ENCODE measurements at regions not wholly inside any gene's neighbourhood (a gene's known extent, or its start where the extent isn't known, plus 50 kb on each side); places are given as distances from the start of the nearest gene placed in this dataset.

DNA sequence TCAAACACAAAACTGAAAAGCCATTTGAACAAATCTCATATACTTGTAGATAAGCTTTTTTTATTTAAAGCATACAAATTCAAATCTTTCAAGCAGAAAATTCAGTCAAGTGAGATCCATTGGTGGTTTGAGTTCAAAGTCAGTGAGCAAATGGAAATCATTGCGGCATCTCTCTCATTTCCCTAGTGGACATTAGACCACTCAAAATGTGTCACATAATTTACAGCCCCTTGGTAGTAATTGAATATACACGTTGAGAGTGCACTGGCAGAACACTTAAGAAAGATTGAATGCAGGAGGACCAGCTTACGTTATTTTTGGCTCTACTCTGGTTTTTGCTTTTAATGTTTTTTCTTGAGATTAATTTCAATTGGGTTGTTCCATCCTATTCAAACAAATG is 633.7 kb downstream of the USP25 start:
- Histone ChIP-seq H4K8ac (ENCODE audit: low read depth, low read length) (no peak overlapping the region), H3K18ac (ENCODE audit: low read length) (no peak overlapping the region), H4K91ac (ENCODE audit: low read depth, low read length) (no peak overlapping the region), H2AFZ (ENCODE audit: insufficient read depth, low read length, poor library complexity) (no peak overlapping the region), H3K9ac (ENCODE audit: low read length) (no peak overlapping the region), H3K79me1 (ENCODE audit: low read length) (no peaks in the 10 kb centered on the region), H2BK5ac (ENCODE audit: low read depth, low read length, poor library complexity) (no peak overlapping the region), H2BK120ac (ENCODE audit: insufficient read depth, low read length, poor library complexity) (no peak overlapping the region), H3K27ac (ENCODE audit: low read depth, low read length) (no peak overlapping the region), H3K23ac (ENCODE audit: low read length) (no peak overlapping the region), H3K4me2 (ENCODE audit: low read length) (no peak overlapping the region), H3K79me2 (ENCODE audit: control insufficient read depth, insufficient read depth, low read length, poor library complexity) (no peaks in the 10 kb centered on the region), H3K4me1 (ENCODE audit: control insufficient read depth in 1 of 2, insufficient read depth in 2 of 2, low read length in 2 of 2) (no peaks in the 10 kb centered on the region), H4K12ac (ENCODE audit: low read depth, low read length) (no peak overlapping the region), H3K27me3 (ENCODE audit: insufficient read depth, low read length) (no peaks in the 10 kb centered on the region), H3K14ac (ENCODE audit: low read length) (no peak overlapping the region), H2AK5ac (ENCODE audit: low read length) (no peak overlapping the region), H3K4ac (ENCODE audit: low read depth, low read length) (no peak overlapping the region), H3K36me3 (ENCODE audit: control insufficient read depth in 1 of 2, insufficient read depth in 2 of 2, low read length in 2 of 2) (no peaks in the 10 kb centered on the region), H2BK12ac (ENCODE audit: low read length) (no peak overlapping the region), H3K4me3 (ENCODE audit: low read depth, low read length) (no peak overlapping the region), H3K9me3 (ENCODE audit: insufficient read depth, low read depth, low read length) (no peaks in the 10 kb centered on the region)
- WGBS (ENCODE audit: extremely low coverage, insufficient coverage, insufficient read length), result no CpG with 5 or more reads among the region's 3 CpGs
- no peak for DNase-seq

DNA sequence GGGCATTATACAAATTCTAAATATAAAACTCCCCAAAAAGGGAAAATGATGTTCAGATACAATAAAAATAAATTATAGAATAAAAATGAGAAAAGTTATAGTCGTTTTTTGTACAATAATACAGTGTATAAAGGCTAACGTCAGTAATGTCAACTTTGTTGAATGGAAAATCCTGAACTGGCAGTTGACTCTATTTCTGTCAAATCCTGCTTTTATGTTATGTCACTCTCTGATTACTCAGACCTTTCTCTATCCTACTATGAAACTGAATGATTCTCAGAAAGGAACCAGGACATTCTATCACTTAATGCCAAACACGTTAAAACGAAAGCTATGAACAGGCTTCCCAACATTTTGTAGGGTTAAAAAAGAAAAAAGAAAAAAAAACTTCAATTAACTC is 636.4 kb downstream of the USP25 start:
- Histone ChIP-seq H3K18ac (ENCODE audit: low read length) (no peak overlapping the region), H4K91ac (ENCODE audit: low read depth, low read length) (no peak overlapping the region), H3K4me3 (ENCODE audit: low read depth, low read length) (no peak overlapping the region), H2BK12ac (ENCODE audit: low read length) (no peak overlapping the region), H3K23ac (ENCODE audit: low read length) (no peak overlapping the region), H3K27ac (ENCODE audit: low read depth, low read length) (no peak overlapping the region), H3K14ac (ENCODE audit: low read length) (no peak overlapping the region), H4K8ac (ENCODE audit: low read depth, low read length) (no peak overlapping the region), H2AK5ac (ENCODE audit: low read length) (no peak overlapping the region), H2BK120ac (ENCODE audit: insufficient read depth, low read length, poor library complexity) (no peak overlapping the region), H3K4ac (ENCODE audit: low read depth, low read length) (no peak overlapping the region), H3K79me1 (ENCODE audit: low read length) (no peaks in the 10 kb centered on the region), H3K4me2 (ENCODE audit: low read length) (no peak overlapping the region), H3K36me3 (ENCODE audit: control insufficient read depth in 1 of 2, insufficient read depth in 2 of 2, low read length in 2 of 2) (no peaks in the 10 kb centered on the region), H3K27me3 (ENCODE audit: insufficient read depth, low read length) (no peaks in the 10 kb centered on the region), H3K9me3 (ENCODE audit: insufficient read depth, low read depth, low read length) (no peaks in the 10 kb centered on the region), H4K12ac (ENCODE audit: low read depth, low read length) (no peak overlapping the region), H2BK5ac (ENCODE audit: low read depth, low read length, poor library complexity) (no peak overlapping the region), H3K79me2 (ENCODE audit: control insufficient read depth, insufficient read depth, low read length, poor library complexity) (no peaks in the 10 kb centered on the region), H3K9ac (ENCODE audit: low read length) (no peak overlapping the region), H2AFZ (ENCODE audit: insufficient read depth, low read length, poor library complexity) (no peak overlapping the region), H3K4me1 (ENCODE audit: control insufficient read depth in 1 of 2, insufficient read depth in 2 of 2, low read length in 2 of 2) (no peaks in the 10 kb centered on the region)
- no CpG with 5 or more reads among the region's 4 CpGs for WGBS (ENCODE audit: extremely low coverage, insufficient coverage, insufficient read length)
- DNase-seq, result no peak

DNA sequence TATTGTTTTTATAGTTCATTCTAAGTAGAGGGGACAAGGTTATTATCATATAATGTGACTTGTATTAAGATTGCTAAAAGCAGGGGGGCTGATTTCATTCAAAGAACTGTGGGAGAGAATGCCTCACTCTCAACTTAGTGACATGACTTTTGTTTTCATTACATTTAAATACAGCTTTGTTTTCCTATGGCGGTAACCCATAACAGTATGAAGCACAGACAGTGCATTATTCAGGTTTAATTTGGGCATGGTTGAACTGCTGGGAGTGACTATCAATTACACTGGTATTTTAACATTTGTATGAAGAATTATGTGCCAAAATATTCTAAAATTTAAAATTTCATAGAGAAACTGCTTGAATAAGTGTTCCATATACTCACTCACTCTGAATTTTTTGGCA is 637.3 kb downstream of the USP25 start:
- Histone ChIP-seq H3K9ac (ENCODE audit: low read length) (no peak overlapping the region), H3K79me1 (ENCODE audit: low read length) (no peaks in the 10 kb centered on the region), H2BK5ac (ENCODE audit: low read depth, low read length, poor library complexity) (no peak overlapping the region), H3K4ac (ENCODE audit: low read depth, low read length) (no peak overlapping the region), H3K4me1 (ENCODE audit: control insufficient read depth in 1 of 2, insufficient read depth in 2 of 2, low read length in 2 of 2) (no peaks in the 10 kb centered on the region), H4K12ac (ENCODE audit: low read depth, low read length) (no peak overlapping the region), H4K8ac (ENCODE audit: low read depth, low read length) (no peak overlapping the region), H3K18ac (ENCODE audit: low read length) (no peak overlapping the region), H3K4me3 (ENCODE audit: low read depth, low read length) (no peak overlapping the region), H3K4me2 (ENCODE audit: low read length) (no peak overlapping the region), H2AK5ac (ENCODE audit: low read length) (no peak overlapping the region), H2BK12ac (ENCODE audit: low read length) (no peak overlapping the region), H3K27me3 (ENCODE audit: insufficient read depth, low read length) (no peaks in the 10 kb centered on the region), H3K79me2 (ENCODE audit: control insufficient read depth, insufficient read depth, low read length, poor library complexity) (no peaks in the 10 kb centered on the region), H2AFZ (ENCODE audit: insufficient read depth, low read length, poor library complexity) (no peak overlapping the region), H3K27ac (ENCODE audit: low read depth, low read length) (no peak overlapping the region), H3K14ac (ENCODE audit: low read length) (no peak overlapping the region), H3K23ac (ENCODE audit: low read length) (no peak overlapping the region), H2BK120ac (ENCODE audit: insufficient read depth, low read length, poor library complexity) (no peak overlapping the region), H4K91ac (ENCODE audit: low read depth, low read length) (no peak overlapping the region), H3K36me3 (ENCODE audit: control insufficient read depth in 1 of 2, insufficient read depth in 2 of 2, low read length in 2 of 2) (no peaks in the 10 kb centered on the region), H3K9me3 (ENCODE audit: insufficient read depth, low read depth, low read length) (no peaks in the 10 kb centered on the region)
- no CpG with 5 or more reads among the region's 1 CpG for WGBS (ENCODE audit: extremely low coverage, insufficient coverage, insufficient read length)
- DNase-seq, result no peak

DNA sequence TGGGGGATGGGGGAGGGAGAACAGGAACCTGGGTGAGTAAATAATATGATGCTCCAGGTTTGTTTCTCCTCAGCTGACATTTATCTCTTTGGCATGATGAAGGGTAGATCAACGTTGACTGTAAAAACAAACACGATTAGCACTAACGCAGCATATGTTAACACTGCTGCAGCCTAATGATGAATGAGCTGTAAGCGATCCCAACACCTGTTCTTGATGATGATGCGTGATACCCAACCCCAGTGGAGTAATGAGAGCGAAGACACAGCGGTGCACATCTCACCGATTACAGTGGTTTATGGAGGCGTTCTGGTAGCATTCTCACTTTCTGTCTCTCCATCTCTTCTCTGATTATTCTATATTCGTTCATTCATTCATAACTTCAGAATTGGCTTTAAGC is 640.4 kb downstream of the USP25 start:
- H3K23ac ChIP-seq (ENCODE audit: low read length), result no peak overlapping the region
- no peak overlapping the region for H3K9ac ChIP-seq (ENCODE audit: low read length)
- H3K79me1 ChIP-seq (ENCODE audit: low read length), result no peaks in the 10 kb centered on the region
- no peak overlapping the region for H4K91ac ChIP-seq (ENCODE audit: low read depth, low read length)
- no peak overlapping the region for H3K4me3 ChIP-seq (ENCODE audit: low read depth, low read length)
- H3K18ac ChIP-seq (ENCODE audit: low read length), result no peak overlapping the region
- no peaks in the 10 kb centered on the region for H3K9me3 ChIP-seq (ENCODE audit: insufficient read depth, low read depth, low read length)
- H3K27ac ChIP-seq (ENCODE audit: low read depth, low read length), result no peak overlapping the region
- H3K27me3 ChIP-seq (ENCODE audit: insufficient read depth, low read length), result no peaks in the 10 kb centered on the region
- no peak overlapping the region for H2BK12ac ChIP-seq (ENCODE audit: low read length)
- no peak overlapping the region for H2BK5ac ChIP-seq (ENCODE audit: low read depth, low read length, poor library complexity)
- H3K4ac ChIP-seq (ENCODE audit: low read depth, low read length), result no peak overlapping the region
- no CpG with 5 or more reads among the region's 10 CpGs for WGBS (ENCODE audit: extremely low coverage, insufficient coverage, insufficient read length)
- no peak overlapping the region for H2BK120ac ChIP-seq (ENCODE audit: insufficient read depth, low read length, poor library complexity)
- no peak overlapping the region for H2AFZ ChIP-seq (ENCODE audit: insufficient read depth, low read length, poor library complexity)
- H3K36me3 ChIP-seq (ENCODE audit: control insufficient read depth in 1 of 2, insufficient read depth in 2 of 2, low read length in 2 of 2), result no peaks in the 10 kb centered on the region
- no peak overlapping the region for H4K12ac ChIP-seq (ENCODE audit: low read depth, low read length)
- H3K4me2 ChIP-seq (ENCODE audit: low read length), result no peak overlapping the region
- no peak overlapping the region for H2AK5ac ChIP-seq (ENCODE audit: low read length)
- DNase-seq, result no peak
- H3K4me1 ChIP-seq (ENCODE audit: control insufficient read depth in 1 of 2, insufficient read depth in 2 of 2, low read length in 2 of 2), result no peaks in the 10 kb centered on the region
- H4K8ac ChIP-seq (ENCODE audit: low read depth, low read length), result no peak overlapping the region
- H3K14ac ChIP-seq (ENCODE audit: low read length), result no peak overlapping the region
- H3K79me2 ChIP-seq (ENCODE audit: control insufficient read depth, insufficient read depth, low read length, poor library complexity), result no peaks in the 10 kb centered on the region

DNA sequence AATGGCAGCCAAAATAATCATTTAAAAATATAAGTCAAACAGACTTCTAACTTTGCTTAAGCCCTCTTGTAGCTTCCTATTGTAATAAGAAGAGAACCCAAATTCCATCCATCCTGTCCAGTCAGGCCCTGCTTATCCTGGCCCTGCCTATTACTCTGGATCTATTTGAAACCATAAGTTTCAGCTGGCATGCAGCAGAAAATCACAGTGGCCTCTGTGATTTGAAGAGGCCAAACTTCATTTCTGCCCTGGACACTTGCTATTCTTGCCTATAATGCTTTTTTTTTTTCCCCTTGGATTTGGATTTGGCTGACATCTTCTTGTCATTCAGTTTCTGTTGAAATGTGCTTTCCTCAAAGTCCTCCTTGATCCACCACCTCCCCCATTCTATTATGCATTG is 642.8 kb downstream of the USP25 start:
- H2BK5ac ChIP-seq (ENCODE audit: low read depth, low read length, poor library complexity), result no peak overlapping the region
- H3K4me3 ChIP-seq (ENCODE audit: low read depth, low read length), result no peak overlapping the region
- no peaks in the 10 kb centered on the region for H3K79me2 ChIP-seq (ENCODE audit: control insufficient read depth, insufficient read depth, low read length, poor library complexity)
- no peak overlapping the region for H2AFZ ChIP-seq (ENCODE audit: insufficient read depth, low read length, poor library complexity)
- H3K4me1 ChIP-seq (ENCODE audit: control insufficient read depth in 1 of 2, insufficient read depth in 2 of 2, low read length in 2 of 2), result peaks cover 4% of the 10 kb centered on the region in 2 experiments
- H3K4me2 ChIP-seq (ENCODE audit: low read length), result no peak overlapping the region
- H3K9me3 ChIP-seq (ENCODE audit: insufficient read depth, low read depth, low read length), result no peaks in the 10 kb centered on the region
- no peaks in the 10 kb centered on the region for H3K36me3 ChIP-seq (ENCODE audit: control insufficient read depth in 1 of 2, insufficient read depth in 2 of 2, low read length in 2 of 2)
- H3K27me3 ChIP-seq (ENCODE audit: insufficient read depth, low read length), result no peaks in the 10 kb centered on the region
- no peak overlapping the region for H3K18ac ChIP-seq (ENCODE audit: low read length)
- no peak overlapping the region for H3K4ac ChIP-seq (ENCODE audit: low read depth, low read length)
- no peak overlapping the region for H3K9ac ChIP-seq (ENCODE audit: low read length)
- no peak overlapping the region for H4K12ac ChIP-seq (ENCODE audit: low read depth, low read length)
- H3K23ac ChIP-seq (ENCODE audit: low read length), result no peak overlapping the region
- no peak overlapping the region for H2BK120ac ChIP-seq (ENCODE audit: insufficient read depth, low read length, poor library complexity)
- no peak overlapping the region for H3K27ac ChIP-seq (ENCODE audit: low read depth, low read length)
- no peak overlapping the region for H2AK5ac ChIP-seq (ENCODE audit: low read length)
- no peak overlapping the region for H4K91ac ChIP-seq (ENCODE audit: low read depth, low read length)
- no peak overlapping the region for H3K14ac ChIP-seq (ENCODE audit: low read length)
- DNase-seq, result no peak
- no peak overlapping the region for H2BK12ac ChIP-seq (ENCODE audit: low read length)
- peaks cover 3% of the 10 kb centered on the region for H3K79me1 ChIP-seq (ENCODE audit: low read length)
- no peak overlapping the region for H4K8ac ChIP-seq (ENCODE audit: low read depth, low read length)
